Right atrium auricular region (tissue), 2 donors: ENCODE measurements at regions not wholly inside any gene's neighbourhood (a gene's known extent, or its start where the extent isn't known, plus 50 kb on each side); places are given as distances from the start of the nearest gene placed in this dataset.

Source experiments
- DNase-seq: peaks from one replicate; pipeline ENCODE4 v3.0.0-alpha.2; 2019; ENCODE audit warnings: low spot score
- H3K27ac ChIP-seq, 2 donors: fragments of 200-600 bp; sonication (generic); 1 replicate in 1 of 2; 2 replicates in 1 of 2; pipeline ENCODE4 v1.5.1; 2016 to 2019
- H3K27me3 ChIP-seq, 2 donors: fragments of 200-600 bp; sonication (generic); one replicate each; pipeline versions ENCODE4 v1.5.1 to v1.6.0; 2017 to 2019
- H3K36me3 ChIP-seq: fragments of 200-600 bp; sonication (generic); one replicate; pipeline ENCODE4 v1.5.1; 2016
- H3K4me1 ChIP-seq, 2 donors: fragments of 200-600 bp; sonication (generic); one replicate each; pipeline versions ENCODE4 v1.5.1 to v1.6.0; 2017 to 2019
- H3K4me3 ChIP-seq, 2 donors: fragments of 200-600 bp; sonication (generic); 1 replicate in 1 of 2; 2 replicates in 1 of 2; pipeline ENCODE4 v1.5.1; 2017 to 2019; ENCODE audit warnings: mild to moderate bottlenecking in 1 of 2, moderate library complexity in 1 of 2
- H3K9me3 ChIP-seq, 2 donors: fragments of 200-600 bp; sonication (generic); one replicate each; pipeline ENCODE4 v1.5.1; 2019
- CTCF ChIP-seq, 2 donors: fragments of 200-600 bp; sonication (generic); IDR thresholded peaks; one replicate each; pipeline ENCODE4 v1.5.1; 2019; ENCODE audit warnings: antibody characterized with exemption in 2 of 2

- H3K36me3 ChIP-seq: no peaks in the 10 kb centered on the region
These were observed 737.8 kb upstream of the HS6ST1 start for GRCh38 chr2:129056309-129056958.

GRCh38 chr2:129056959-129057317 is 738.3 kb upstream of the HS6ST1 start:
- Histone ChIP-seq H3K27ac (no peak overlapping the region), H3K36me3 (no peaks in the 10 kb centered on the region), H3K4me1 (no peaks in the 10 kb centered on the region), H3K4me3 (no peak overlapping the region), H3K9me3 (no peaks in the 10 kb centered on the region), H3K27me3 (no peaks in the 10 kb centered on the region)
- no peak for TF ChIP-seq CTCF (IDR thresholded peaks at IDR 0.05)
- no peak for DNase-seq

More at GRCh38 chr2:129056309-129056958, 737.8 kb upstream of the HS6ST1 start:
- TF ChIP-seq CTCF (IDR thresholded peaks at IDR 0.05): no peak
- Histone ChIP-seq H3K27me3 (no peaks in the 10 kb centered on the region), H3K4me1 (no peaks in the 10 kb centered on the region), H3K27ac (no peak overlapping the region), H3K4me3 (no peak overlapping the region), H3K9me3 (no peaks in the 10 kb centered on the region)
- DNase-seq: no peak

- H3K36me3 ChIP-seq: no peaks in the 10 kb centered on the region
- H3K4me1 ChIP-seq: no peaks in the 10 kb centered on the region
- H3K4me3 ChIP-seq: no peak overlapping the region
- H3K27ac ChIP-seq: no peak overlapping the region
- no peak for DNase-seq
- TF ChIP-seq CTCF (IDR thresholded peaks at IDR 0.05): no peak
- H3K27me3 ChIP-seq: no peaks in the 10 kb centered on the region
- no peaks in the 10 kb centered on the region for H3K9me3 ChIP-seq
These were observed 740.3 kb upstream of the HS6ST1 start for GRCh38 chr2:129058981-129059380.

- no peaks in the 10 kb centered on the region for H3K9me3 ChIP-seq
- no peaks in the 10 kb centered on the region for H3K4me1 ChIP-seq
- no peaks in the 10 kb centered on the region for H3K27me3 ChIP-seq
- no peak for TF ChIP-seq CTCF (IDR thresholded peaks at IDR 0.05)
- no peak overlapping the region for H3K27ac ChIP-seq
- no peak overlapping the region for H3K4me3 ChIP-seq
- H3K36me3 ChIP-seq: no peaks in the 10 kb centered on the region
- DNase-seq: no peak
These were observed 740.8 kb upstream of the HS6ST1 start for GRCh38 chr2:129059476-129059875.

- Histone ChIP-seq H3K36me3 (no peaks in the 10 kb centered on the region), H3K4me1 (no peaks in the 10 kb centered on the region), H3K4me3 (no peak overlapping the region), H3K27me3 (no peaks in the 10 kb centered on the region), H3K27ac (no peak overlapping the region), H3K9me3 (no peaks in the 10 kb centered on the region)
- TF ChIP-seq CTCF (IDR thresholded peaks at IDR 0.05): no peak
- DNase-seq: no peak
These were observed 742.6 kb upstream of the HS6ST1 start for GRCh38 chr2:129061069-129061768.

- Histone ChIP-seq H3K4me1 (no peaks in the 10 kb centered on the region), H3K4me3 (no peak overlapping the region), H3K27me3 (no peaks in the 10 kb centered on the region), H3K27ac (no peak overlapping the region), H3K36me3 (no peaks in the 10 kb centered on the region), H3K9me3 (no peaks in the 10 kb centered on the region)
- DNase-seq: no peak
- no peak for TF ChIP-seq CTCF (IDR thresholded peaks at IDR 0.05)
These were observed 743.1 kb upstream of the HS6ST1 start for GRCh38 chr2:129061769-129062121.
